GM18868 (cell line): ENCODE measurements at regions not wholly inside any gene's neighbourhood (a gene's known extent, or its start where the extent isn't known, plus 50 kb on each side); places are given as distances from the start of the nearest gene placed in this dataset.
A peak's percentile ranks its signal among the peaks of the same experiment; 100 is the strongest.

Experiments used
- ATAC-seq: cut with Tn5 transposase; IDR thresholded peaks from one replicate; pipeline ENCODE4 v1.9.1; 2021; ENCODE audit warnings: mild to moderate bottlenecking, moderate library complexity; ENCODE audit not compliant: unreplicated experiment

- ATAC-seq = no peak
Measured at GRCh38 chr12:17695495-17695894, 394.5 kb downstream of the RERGL start.

- no peak for ATAC-seq
Measured at GRCh38 chr12:17691369-17691768, 398.6 kb downstream of the RERGL start.

- ATAC-seq = no peak
Measured at GRCh38 chr12:17680220-17680619, 409.8 kb downstream of the RERGL start.

GRCh38 chr12:17666641-17667324 lies 423.2 kb downstream of the RERGL start:
- ATAC-seq = no peak

GRCh38 chr12:17665839-17666238 lies 424.2 kb downstream of the RERGL start:
- ATAC-seq = no peak

GRCh38 chr12:17661250-17661649 lies 428.7 kb downstream of the RERGL start:
- no peak for ATAC-seq

GRCh38 chr12:17652436-17652835 lies 437.6 kb downstream of the RERGL start:
- ATAC-seq = no peak

GRCh38 chr12:17642340-17642650 lies 447.7 kb downstream of the RERGL start:
- ATAC-seq = no peak

- no peak for ATAC-seq
Measured at GRCh38 chr12:17640615-17641014, 449.4 kb downstream of the RERGL start.

- no peak for ATAC-seq
Measured at GRCh38 chr12:17618831-17619230, 471.2 kb downstream of the RERGL start.

- no peak for ATAC-seq
Measured at GRCh38 chr12:17609701-17610100, 480.3 kb downstream of the RERGL start.

GRCh38 chr12:17609153-17609552 lies 480.8 kb downstream of the RERGL start:
- ATAC-seq = no peak

- ATAC-seq = no peak
Measured at GRCh38 chr12:17595111-17595510, 494.9 kb downstream of the RERGL start.

- ATAC-seq = no peak
Measured at GRCh38 chr12:17593715-17594406, 496.1 kb downstream of the RERGL start.

GRCh38 chr12:17592472-17592871 lies 497.5 kb downstream of the RERGL start:
- no peak for ATAC-seq

- ATAC-seq = no peak
Measured at GRCh38 chr12:17591005-17591681, 498.9 kb downstream of the RERGL start.

- peak; percentile 83 for ATAC-seq
Measured at GRCh38 chr12:17588968-17589367, 501.0 kb downstream of the RERGL start.

GRCh38 chr12:17579205-17580026 lies 510.6 kb downstream of the RERGL start:
- ATAC-seq = no peak

- no peak for ATAC-seq
Measured at GRCh38 chr12:17577405-17577804, 512.6 kb downstream of the RERGL start.

GRCh38 chr12:17572250-17572649 lies 517.7 kb downstream of the RERGL start:
- ATAC-seq = no peak

- no peak for ATAC-seq
Measured at GRCh38 chr12:17571047-17571446, 518.9 kb downstream of the RERGL start.
